CD4-positive, CD25-positive, alpha-beta regulatory T cell (primary cell): ENCODE measurements at regions not wholly inside any gene's neighbourhood (a gene's known extent, or its start where the extent isn't known, plus 50 kb on each side); places are given as distances from the start of the nearest gene placed in this dataset.

Source experiments
- ATAC-seq, 2 donors: fragments of 150-1000 bp; cut with Tn5 transposase; one replicate each; pipeline ENCODE4 v1.10.0; 2021; ENCODE audit warnings: low read depth in 2 of 2, moderate number of reproducible peaks in 2 of 2, moderate library complexity in 1 of 2
- DNase-seq, 3 donors: peaks; one replicate each; pipeline versions ENCODE4 v3.0.0 to v3.0.0-alpha.2; 2012 to 2022; ENCODE audit warnings: mixed read lengths in 1 of 3
- H3K27ac ChIP-seq: one replicate; pipeline ENCODE4 v1.7.0; 2013; ENCODE audit warnings: mild to moderate bottlenecking, low read length; ENCODE audit not compliant: insufficient read depth, poor library complexity, severe bottlenecking
- H3K27me3 ChIP-seq: one replicate; pipeline ENCODE4 v1.7.0; 2013; ENCODE audit warnings: low read length; ENCODE audit not compliant: control insufficient read depth, insufficient read depth
- H3K36me3 ChIP-seq: one replicate; pipeline ENCODE4 v1.7.0; 2013; ENCODE audit warnings: mild to moderate bottlenecking, low read length, moderate library complexity; ENCODE audit not compliant: control insufficient read depth, insufficient read depth
- H3K4me1 ChIP-seq: 2 replicates; pipeline ENCODE4 v1.7.0; 2013; ENCODE audit warnings: mild to moderate bottlenecking, low read length; ENCODE audit not compliant: insufficient read depth, control insufficient read depth, poor library complexity, severe bottlenecking
- H3K4me3 ChIP-seq: one replicate; pipeline ENCODE4 v1.7.0; 2013; ENCODE audit warnings: low read depth, mild to moderate bottlenecking, low read length, moderate library complexity
- H3K9me3 ChIP-seq, 2 experiments: 1 replicate in 1 of 2; 2 replicates in 1 of 2; pipeline ENCODE4 v1.7.0; 2013; ENCODE audit warnings: low read length in 2 of 2, mild to moderate bottlenecking in 1 of 2, moderate library complexity in 1 of 2; ENCODE audit not compliant: control insufficient read depth in 2 of 2
- H3K27ac Mint-ChIP-seq, 3 donors: one replicate each; pipeline ENCODE4 v1.8.0; 2020 to 2022; ENCODE audit warnings: mild to moderate bottlenecking in 3 of 3, mixed read lengths in 3 of 3, moderate library complexity in 2 of 3
- H3K27me3 Mint-ChIP-seq: one replicate; pipeline ENCODE4 v1.8.0; 2022; ENCODE audit warnings: mild to moderate bottlenecking, mixed read lengths
- H3K36me3 Mint-ChIP-seq: one replicate; pipeline ENCODE4 v1.8.0; 2020; ENCODE audit warnings: mixed read lengths
- H3K4me1 Mint-ChIP-seq, 4 donors: one replicate each; pipeline ENCODE4 v1.8.0; 2020 to 2022; ENCODE audit warnings: mixed read lengths in 4 of 4, mild to moderate bottlenecking in 1 of 4
- H3K4me3 Mint-ChIP-seq, 4 donors: one replicate each; pipeline ENCODE4 v1.8.0; 2020 to 2022; ENCODE audit warnings: mild to moderate bottlenecking in 4 of 4, mixed read lengths in 4 of 4, moderate library complexity in 3 of 4
- H3K9me3 Mint-ChIP-seq, 7 donors: one replicate each; pipeline ENCODE4 v1.8.0; 2020 to 2022; ENCODE audit warnings: mixed read lengths in 7 of 7, mild to moderate bottlenecking in 3 of 7, moderate library complexity in 2 of 7

DNA sequence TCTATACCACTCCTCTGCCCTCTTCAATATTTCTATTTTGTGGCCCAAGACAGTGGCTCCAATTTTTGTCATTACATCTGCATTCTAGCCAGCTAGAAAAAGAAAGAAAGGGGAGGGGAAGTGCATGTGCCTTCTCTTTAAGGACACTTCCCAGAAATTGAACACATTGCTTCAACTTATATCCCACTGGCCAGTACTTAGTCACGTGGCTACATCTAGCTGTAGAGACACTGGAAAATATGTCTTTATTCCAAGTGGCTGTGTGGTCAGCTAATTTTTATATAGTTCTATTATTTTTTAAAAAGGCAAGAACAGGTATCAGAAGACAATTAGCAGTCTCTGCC, 200.4 kb downstream of the SNX19 start:
- no peaks in the 10 kb centered on the region for H3K36me3 ChIP-seq
- no peaks in the 10 kb centered on the region for H3K9me3 ChIP-seq
- peaks cover 0 to 3% (median 0%) of the 10 kb centered on the region in 7 donors for H3K9me3 Mint-ChIP-seq
- peaks cover 5% of the 10 kb centered on the region for H3K27me3 Mint-ChIP-seq
- no peaks in the 10 kb centered on the region for H3K4me1 ChIP-seq
- H3K4me1 Mint-ChIP-seq, result no peaks in the 10 kb centered on the region
- H3K4me3 ChIP-seq, result no peak overlapping the region
- no peaks in the 10 kb centered on the region for H3K36me3 Mint-ChIP-seq
- ATAC-seq, result no peak
- H3K4me3 Mint-ChIP-seq, result no peak overlapping the region
- no peak for DNase-seq
- H3K27ac Mint-ChIP-seq, result no peak overlapping the region
- H3K27me3 ChIP-seq, result no peaks in the 10 kb centered on the region
- H3K27ac ChIP-seq, result no peak overlapping the region

DNA sequence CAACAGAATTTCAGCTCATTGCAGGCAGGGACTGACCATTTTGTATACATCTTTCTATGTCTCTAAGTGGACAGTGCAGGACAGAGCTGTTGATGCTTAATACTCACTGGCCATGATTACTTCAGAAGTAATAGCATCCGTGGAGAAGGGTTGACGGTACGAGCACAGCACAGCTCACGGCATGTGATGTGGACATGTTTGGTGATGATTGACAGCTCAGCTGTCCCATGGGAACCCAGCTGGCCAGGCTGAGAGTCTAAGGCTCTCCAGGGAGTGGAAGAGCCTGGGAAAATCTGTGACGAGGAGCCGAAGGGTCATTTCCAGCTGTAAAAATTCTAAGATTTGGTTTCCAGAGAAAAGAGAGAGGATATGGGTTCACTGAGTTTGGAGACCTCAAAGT, 198.2 kb downstream of the SNX19 start:
- ATAC-seq (no peak), DNase-seq (no peak)
- Mint-ChIP-seq H3K4me1 (no peaks in the 10 kb centered on the region), H3K36me3 (no peaks in the 10 kb centered on the region), H3K9me3 (peaks cover 0 to 3% (median 0%) of the 10 kb centered on the region in 7 donors), H3K27me3 (peaks cover 5% of the 10 kb centered on the region), H3K4me3 (no peak overlapping the region), H3K27ac (no peak overlapping the region)
- no peaks in the 10 kb centered on the region for H3K27me3 ChIP-seq
- no peaks in the 10 kb centered on the region for H3K4me1 ChIP-seq
- H3K4me3 ChIP-seq, result no peak overlapping the region
- H3K36me3 ChIP-seq, result no peaks in the 10 kb centered on the region
- H3K9me3 ChIP-seq, result no peaks in the 10 kb centered on the region
- no peak overlapping the region for H3K27ac ChIP-seq

DNA sequence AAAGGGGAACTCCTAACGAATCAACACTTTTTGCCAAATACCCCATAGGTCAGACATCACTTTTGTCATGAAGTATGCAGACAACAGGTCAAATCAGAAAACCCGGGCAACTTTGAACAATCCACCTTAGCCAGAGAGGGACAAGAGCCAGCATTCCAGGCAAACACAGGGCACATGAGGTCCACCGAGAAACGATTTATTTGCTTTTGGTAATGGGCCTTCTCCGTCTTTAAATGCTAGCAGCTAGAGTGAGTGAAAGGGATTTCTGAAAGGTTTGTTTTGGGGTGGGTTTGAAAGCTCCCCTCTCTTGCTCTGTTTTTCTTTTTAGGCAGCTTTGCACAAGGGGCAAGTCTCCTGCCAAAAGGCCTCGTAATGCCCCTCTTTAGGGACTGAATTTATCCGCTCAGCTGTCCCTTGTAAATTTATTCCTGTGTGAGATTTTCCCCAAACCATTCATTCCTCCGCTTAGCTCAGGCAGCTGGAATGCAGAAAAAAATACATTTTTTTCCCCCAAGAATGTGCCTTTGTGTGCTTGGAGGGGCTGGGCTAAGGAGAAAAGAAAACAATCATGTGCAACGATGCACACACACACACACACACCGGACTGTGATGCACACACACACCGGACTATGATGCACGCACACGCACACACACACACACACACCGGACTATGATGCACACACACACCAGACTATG, 196.9 kb downstream of the SNX19 start:
- ATAC-seq, result no peak
- H3K36me3 Mint-ChIP-seq, result no peaks in the 10 kb centered on the region
- no peaks in the 10 kb centered on the region for H3K4me1 Mint-ChIP-seq
- Histone ChIP-seq H3K4me1 (no peaks in the 10 kb centered on the region), H3K9me3 (no peaks in the 10 kb centered on the region), H3K27me3 (no peaks in the 10 kb centered on the region), H3K36me3 (no peaks in the 10 kb centered on the region), H3K4me3 (no peak overlapping the region), H3K27ac (no peak overlapping the region)
- H3K27ac Mint-ChIP-seq, result no peak overlapping the region
- H3K27me3 Mint-ChIP-seq, result peaks cover 5% of the 10 kb centered on the region
- peaks cover 0 to 3% (median 0%) of the 10 kb centered on the region in 7 donors for H3K9me3 Mint-ChIP-seq
- no peak for DNase-seq
- no peak overlapping the region for H3K4me3 Mint-ChIP-seq

DNA sequence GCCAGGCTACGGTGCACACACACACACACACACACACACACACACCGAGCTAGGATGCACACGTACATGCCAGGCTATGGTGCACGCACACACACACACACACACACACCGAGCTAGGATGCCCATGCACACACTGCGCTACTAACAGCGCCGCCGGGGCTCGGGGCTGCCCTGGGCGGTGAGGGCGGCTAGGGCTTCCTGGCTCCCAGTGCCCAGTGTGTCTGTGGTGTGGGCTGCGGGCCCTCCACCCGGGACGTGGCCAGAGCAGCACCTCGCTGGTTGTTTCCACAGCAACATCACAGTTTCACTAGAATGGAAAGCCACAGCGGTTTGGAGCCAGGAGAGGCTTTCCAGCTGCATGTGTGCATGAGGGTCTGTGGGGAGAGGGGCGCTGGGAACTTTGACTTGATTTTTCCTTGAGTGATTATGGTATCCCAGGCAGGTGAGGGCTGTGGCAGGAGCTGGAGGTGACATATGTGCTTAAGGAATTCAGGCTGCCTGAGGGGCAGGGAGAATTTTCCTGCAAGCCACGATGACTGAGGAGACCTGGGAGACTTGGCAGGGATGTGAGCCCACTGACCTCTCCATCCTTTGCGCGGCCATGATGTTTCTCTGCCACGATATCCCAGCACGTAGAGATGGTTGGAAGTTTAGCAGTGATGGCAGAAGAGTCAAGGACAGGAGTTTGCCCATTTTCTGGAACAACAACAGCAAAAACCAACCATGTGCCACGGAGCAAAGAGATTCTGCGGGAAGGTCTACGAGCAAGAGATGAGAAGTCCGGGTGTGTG, 195.9 kb downstream of the SNX19 start:
- Histone ChIP-seq H3K4me1 (no peaks in the 10 kb centered on the region), H3K27me3 (no peaks in the 10 kb centered on the region)
- no peaks in the 10 kb centered on the region for H3K4me1 Mint-ChIP-seq

DNA sequence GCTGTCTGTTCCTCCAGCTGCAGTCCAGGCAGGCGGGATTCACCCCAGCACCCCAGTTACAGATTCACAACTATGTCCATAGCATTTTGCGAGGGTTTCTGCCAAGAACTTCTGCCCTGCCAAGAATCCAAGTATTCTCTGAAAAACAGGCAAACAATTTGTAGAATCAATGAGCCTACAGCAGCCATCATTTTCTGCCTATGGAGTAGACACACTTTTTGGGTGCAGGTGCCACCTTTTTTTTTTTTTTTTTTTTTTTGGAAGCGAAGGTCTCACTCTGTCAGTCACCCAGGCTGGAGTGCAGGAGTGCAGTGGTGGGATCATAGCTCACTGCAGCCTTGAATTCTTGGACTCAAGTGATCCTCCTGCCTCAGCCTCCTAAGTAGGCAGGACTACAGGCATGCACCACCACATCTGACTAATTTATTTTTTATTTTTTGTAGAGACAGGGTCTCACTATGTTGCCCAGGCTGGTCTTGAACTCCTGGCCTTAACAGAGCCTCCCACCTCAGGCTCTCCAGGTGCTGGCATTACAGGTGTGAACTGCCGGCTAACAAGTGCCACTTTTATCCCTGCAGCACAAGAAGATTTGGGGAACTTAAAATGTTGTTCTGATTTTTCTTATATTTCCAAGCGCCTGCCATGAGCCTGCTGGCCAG, 195.1 kb downstream of the SNX19 start:
- Histone ChIP-seq H3K4me3 (no peak overlapping the region), H3K9me3 (no peaks in the 10 kb centered on the region), H3K36me3 (no peaks in the 10 kb centered on the region), H3K4me1 (no peaks in the 10 kb centered on the region), H3K27ac (no peak overlapping the region), H3K27me3 (no peaks in the 10 kb centered on the region)
- ATAC-seq, result no peak
- peaks cover 5% of the 10 kb centered on the region for H3K27me3 Mint-ChIP-seq
- H3K9me3 Mint-ChIP-seq, result no peaks in the 10 kb centered on the region
- no peak overlapping the region for H3K27ac Mint-ChIP-seq
- DNase-seq, result no peak
- no peak overlapping the region for H3K4me3 Mint-ChIP-seq
- no peaks in the 10 kb centered on the region for H3K4me1 Mint-ChIP-seq
- no peaks in the 10 kb centered on the region for H3K36me3 Mint-ChIP-seq

More for the DNA sequence above, 195.9 kb downstream of the SNX19 start:
- Histone ChIP-seq H3K9me3 (no peaks in the 10 kb centered on the region), H3K36me3 (no peaks in the 10 kb centered on the region), H3K27ac (no peak overlapping the region), H3K4me3 (no peak overlapping the region)
- DNase-seq, result no peak
- no peaks in the 10 kb centered on the region for H3K36me3 Mint-ChIP-seq
- H3K27me3 Mint-ChIP-seq, result peaks cover 5% of the 10 kb centered on the region
- H3K9me3 Mint-ChIP-seq, result no peaks in the 10 kb centered on the region
- no peak overlapping the region for H3K4me3 Mint-ChIP-seq
- ATAC-seq, result no peak
- H3K27ac Mint-ChIP-seq, result peak overlapping the region in 1 of 3 donors; percentile 52

DNA sequence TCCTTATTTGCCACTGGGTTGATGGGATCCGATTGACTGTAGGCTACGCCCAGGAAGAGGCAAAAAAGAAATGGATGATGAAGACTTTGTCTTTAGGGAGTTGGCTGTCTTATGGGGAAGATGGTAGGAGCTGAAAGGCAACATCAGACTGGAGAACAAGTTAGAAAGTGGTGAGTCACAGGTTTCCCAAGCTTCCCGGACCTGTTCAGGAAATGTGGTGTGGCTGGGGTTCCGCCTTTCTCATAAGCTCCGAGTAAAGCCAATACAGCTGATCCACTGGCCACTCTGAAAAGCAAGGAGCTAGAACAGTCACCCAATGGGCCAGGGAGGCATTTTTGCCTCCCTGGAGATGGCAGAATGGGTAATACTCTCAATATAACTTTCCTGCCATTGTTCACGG, 194.5 kb downstream of the SNX19 start:
- H3K27ac Mint-ChIP-seq, result no peak overlapping the region

DNA sequence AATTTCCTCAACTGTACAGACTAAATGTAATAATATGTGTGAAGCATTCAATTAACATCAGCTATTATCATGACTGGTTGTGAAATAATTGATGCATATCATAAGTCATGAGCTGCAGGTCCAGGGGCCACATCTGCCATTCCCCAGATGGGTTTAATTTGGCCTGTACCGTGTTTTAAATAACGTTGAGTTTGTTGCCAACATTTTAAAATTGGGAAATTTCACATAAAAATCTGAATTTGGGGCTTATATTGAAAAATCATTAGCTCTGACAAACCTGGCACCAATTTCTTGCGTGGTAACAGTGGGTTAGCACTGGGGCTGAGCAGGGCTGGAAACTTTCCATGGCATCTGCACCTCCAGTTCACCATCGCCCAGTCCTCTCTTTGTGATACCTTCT, 193.9 kb downstream of the SNX19 start:
- Mint-ChIP-seq H3K27me3 (peaks cover 5% of the 10 kb centered on the region), H3K9me3 (no peaks in the 10 kb centered on the region), H3K27ac (no peak overlapping the region), H3K4me3 (no peak overlapping the region), H3K4me1 (no peaks in the 10 kb centered on the region), H3K36me3 (no peaks in the 10 kb centered on the region)
- no peak overlapping the region for H3K4me3 ChIP-seq
- H3K4me1 ChIP-seq, result no peaks in the 10 kb centered on the region
- no peaks in the 10 kb centered on the region for H3K9me3 ChIP-seq
- H3K36me3 ChIP-seq, result no peaks in the 10 kb centered on the region
- no peak overlapping the region for H3K27ac ChIP-seq
- no peaks in the 10 kb centered on the region for H3K27me3 ChIP-seq
- no peak for DNase-seq
- no peak for ATAC-seq

More for the DNA sequence above, 194.5 kb downstream of the SNX19 start:
- DNase-seq (no peak), ATAC-seq (no peak)
- Histone ChIP-seq H3K4me3 (no peak overlapping the region), H3K4me1 (no peaks in the 10 kb centered on the region), H3K27me3 (no peaks in the 10 kb centered on the region), H3K36me3 (no peaks in the 10 kb centered on the region), H3K27ac (no peak overlapping the region), H3K9me3 (no peaks in the 10 kb centered on the region)
- no peaks in the 10 kb centered on the region for H3K9me3 Mint-ChIP-seq
- no peaks in the 10 kb centered on the region for H3K4me1 Mint-ChIP-seq
- H3K4me3 Mint-ChIP-seq, result no peak overlapping the region
- H3K36me3 Mint-ChIP-seq, result no peaks in the 10 kb centered on the region
- peaks cover 5% of the 10 kb centered on the region for H3K27me3 Mint-ChIP-seq
